Heart left ventricle (tissue), 13 donors: ENCODE measurements at regions not wholly inside any gene's neighbourhood (a gene's known extent, or its start where the extent isn't known, plus 50 kb on each side); places are given as distances from the start of the nearest gene placed in this dataset.

Experiments
- CTCF ChIP-seq, 12 donors: fragments of 200-600 bp; sonication (generic) in 4 of 12; IDR thresholded peaks; one replicate each; pipeline versions ENCODE4 v1.5.0 to v1.8.0; 2018 to 2022; ENCODE audit warnings: antibody characterized with exemption in 12 of 12, mild to moderate bottlenecking in 5 of 12
- POLR2A ChIP-seq, 2 donors: fragments of 450-650 bp; IDR thresholded peaks; one replicate each; pipeline ENCODE4 v1.6.1; 2017; ENCODE audit warnings: antibody characterized with exemption in 2 of 2, mild to moderate bottlenecking in 2 of 2, moderate library complexity in 2 of 2
- donor health status: ischemic (EF 13 %, LVEDD 7.1; RV severe dilation, severe dysfunction).
- donor health status: DM: no; HTN: yes; CAD: no.
- donor health status: DM: no; HTN: no; CAD: no.
- donor health status: ischemic (EF 25% LVEDD 6.9; RV normal size, moderate dysfunction).
- donor health status: ischemic (EF 25% LVEDD 5.7; RV mildly dilated, moderate dysfunction).
- donor health status: ischemic (EF 35%, LVEDD 5.7; RV mildly dilated, moderate dysfunction).
- donor health status: nonischemic (EF 11% LVEDD 7.7; RV severe dilation, severe dysfunction).
- donor health status: DM: yes; HTN: yes; CAD: no.
- donor health status: PGD.
- donor health status: ischemic (EF 29% LVEDD 5.4; RV normal size, mild dysfunction).
- donor health status: nonischemic (EF 23%, LVEDD 6.1; RV moderate dilation, normal function).

- TF ChIP-seq CTCF (IDR thresholded peaks at IDR 0.05) (no peak), POLR2A (IDR thresholded peaks at IDR 0.05) (no peak)
These were observed 82.9 kb upstream of the SLC22A11 start for GRCh38 chr11:64472593-64473455.
